ENCODE measurements at regions not wholly inside any gene's neighbourhood (a gene's known extent, or its start where the extent isn't known, plus 50 kb on each side); places are given as distances from the start of the nearest gene placed in this dataset.

DNA sequence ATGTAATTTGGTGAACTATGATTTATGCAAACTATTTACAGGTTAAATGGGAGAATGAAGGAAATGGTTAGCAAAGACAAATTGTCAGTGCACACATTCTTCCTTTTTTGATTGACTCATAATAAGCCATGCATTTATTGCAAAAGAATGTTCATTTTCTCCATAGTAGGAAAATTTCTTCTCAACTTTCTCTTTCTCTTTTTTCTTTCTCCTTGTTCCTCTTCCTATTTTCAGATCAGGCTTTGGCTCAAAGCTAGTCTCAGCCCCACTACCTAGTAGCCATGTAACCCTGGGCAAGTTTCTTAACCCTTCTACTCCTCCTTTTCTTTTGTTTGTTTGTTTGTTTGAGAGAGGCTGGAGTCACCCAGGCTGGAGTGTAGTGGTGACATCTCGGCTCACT, 156.6 kb downstream of the PIK3R1 start:
- peaks cover 5% of the 10 kb centered on the region for H3K36me3 Mint-ChIP-seq
- CTCF ChIA-PET = no interaction called here
- no peak overlapping the region for H3K27ac Mint-ChIP-seq
- H3K27me3 Mint-ChIP-seq = peaks cover 5% of the 10 kb centered on the region
- no peak overlapping the region for H3K4me3 Mint-ChIP-seq
- peaks cover 28% of the 10 kb centered on the region for H3K4me1 Mint-ChIP-seq
- H3K9me3 Mint-ChIP-seq = no peaks in the 10 kb centered on the region
- DNase-seq = no peak

DNA sequence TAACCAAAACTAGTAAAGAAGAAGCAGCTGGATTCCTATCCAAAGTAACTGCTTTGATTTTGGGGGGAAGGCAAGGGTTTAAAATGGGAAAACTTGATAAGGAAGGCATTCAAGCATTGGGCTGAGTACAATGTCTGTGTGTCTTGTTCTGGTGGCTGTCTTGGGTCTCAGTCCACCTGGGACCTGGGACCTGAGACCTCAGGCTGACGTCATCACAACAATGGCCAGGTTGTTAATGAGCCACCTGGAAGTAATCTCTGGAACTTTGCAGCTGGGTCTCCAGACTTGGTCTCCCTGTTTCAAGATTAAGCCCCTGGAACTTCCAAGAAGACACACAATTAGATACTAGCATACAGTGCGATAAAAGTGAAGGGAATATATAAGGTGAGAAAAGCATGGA, 157.5 kb downstream of the PIK3R1 start:
- CTCF ChIA-PET = interaction anchor here (0.8 to 1.2 kb wide), 2 partner anchors 11 to 68 kb away, joined by 3 read pairs; no protein-coding TSS in a partner anchor
- Mint-ChIP-seq H3K4me3 (no peak overlapping the region), H3K27ac (no peak overlapping the region), H3K36me3 (peaks cover 5% of the 10 kb centered on the region), H3K4me1 (peaks cover 33% of the 10 kb centered on the region), H3K9me3 (no peaks in the 10 kb centered on the region), H3K27me3 (peaks cover 5% of the 10 kb centered on the region)
- DNase-seq = no peak

DNA sequence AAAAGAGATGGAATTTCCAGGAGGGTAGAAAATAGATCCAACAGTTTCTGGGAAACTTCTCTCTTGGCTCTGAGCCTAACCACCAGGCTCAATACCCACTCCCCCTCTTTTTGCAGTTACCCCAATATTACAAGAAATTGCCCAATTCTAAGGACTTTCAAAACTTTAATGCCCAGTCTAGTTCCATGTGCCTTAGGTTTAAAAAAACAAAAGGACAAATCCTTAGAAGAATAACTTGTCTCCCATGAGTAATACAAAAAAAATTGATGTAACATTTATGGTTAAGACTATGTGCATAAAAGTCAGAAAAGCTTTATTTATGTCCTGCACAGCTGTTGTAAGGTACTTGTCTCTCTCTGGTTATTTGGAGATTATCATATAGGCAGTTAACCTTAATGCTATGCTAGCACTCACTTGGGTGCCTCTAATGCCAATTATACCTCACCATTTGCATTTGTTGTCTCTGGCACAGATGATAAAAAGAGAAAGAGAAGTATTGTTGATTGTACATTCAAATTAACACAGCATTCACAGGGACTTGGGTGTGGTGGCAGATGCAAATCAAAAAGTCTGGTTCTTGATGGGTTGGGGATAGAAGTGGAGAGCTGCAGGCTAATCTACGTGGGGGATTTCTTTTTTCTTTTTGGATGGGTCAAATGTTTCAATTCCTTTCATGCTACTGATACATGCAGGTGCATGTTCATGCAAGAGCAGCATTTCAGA, 159.4 kb downstream of the PIK3R1 start:
- H3K27ac Mint-ChIP-seq = no peak overlapping the region
- peaks cover 5% of the 10 kb centered on the region for H3K27me3 Mint-ChIP-seq
- H3K9me3 Mint-ChIP-seq = no peaks in the 10 kb centered on the region
- H3K4me1 Mint-ChIP-seq = peaks cover 30% of the 10 kb centered on the region
- peaks cover 3% of the 10 kb centered on the region for H3K36me3 Mint-ChIP-seq
- H3K4me3 Mint-ChIP-seq = no peak overlapping the region
- CTCF ChIA-PET = no interaction called here
- DNase-seq = no peak

- Mint-ChIP-seq H3K4me3 (no peak overlapping the region), H3K27ac (no peak overlapping the region), H3K36me3 (peaks cover under 1% of the 10 kb centered on the region), H3K4me1 (peaks cover 30% of the 10 kb centered on the region), H3K9me3 (no peaks in the 10 kb centered on the region), H3K27me3 (peaks cover 5% of the 10 kb centered on the region)
- no peak for DNase-seq
- CTCF ChIA-PET = no interaction called here
These were observed 160.0 kb downstream of the PIK3R1 start for GRCh38 chr5:68375540-68375939.

- H3K27me3 Mint-ChIP-seq = peaks cover 5% of the 10 kb centered on the region
- H3K4me3 Mint-ChIP-seq = no peak overlapping the region
- H3K9me3 Mint-ChIP-seq = no peaks in the 10 kb centered on the region
- H3K36me3 Mint-ChIP-seq = no peaks in the 10 kb centered on the region
- peaks cover 36% of the 10 kb centered on the region for H3K4me1 Mint-ChIP-seq
- CTCF ChIA-PET = no interaction called here
- H3K27ac Mint-ChIP-seq = no peak overlapping the region
- DNase-seq = no peak
These were observed 161.4 kb downstream of the PIK3R1 start for GRCh38 chr5:68376935-68377334.

GRCh38 chr5:68377733-68378132, 162.2 kb downstream of the PIK3R1 start:
- H3K27ac Mint-ChIP-seq = no peak overlapping the region
- H3K9me3 Mint-ChIP-seq = no peaks in the 10 kb centered on the region
- H3K27me3 Mint-ChIP-seq = peaks cover 5% of the 10 kb centered on the region
- peaks cover 44% of the 10 kb centered on the region for H3K4me1 Mint-ChIP-seq
- H3K4me3 Mint-ChIP-seq = no peak overlapping the region
- CTCF ChIA-PET = interaction anchor here (1.2 kb wide), 1 partner anchor 48 kb away, joined by 3 read pairs; no protein-coding TSS in a partner anchor
- peaks cover 4% of the 10 kb centered on the region for H3K36me3 Mint-ChIP-seq
- DNase-seq = no peak

- Mint-ChIP-seq H3K27me3 (peaks cover 5% of the 10 kb centered on the region), H3K9me3 (no peaks in the 10 kb centered on the region), H3K27ac (no peak overlapping the region), H3K4me3 (no peak overlapping the region), H3K36me3 (peaks cover 7% of the 10 kb centered on the region), H3K4me1 (peaks cover 47% of the 10 kb centered on the region)
- DNase-seq = peak; percentile 43
- CTCF ChIA-PET = interaction anchor here (1.2 kb wide), 1 partner anchor 47 kb away, joined by 3 read pairs; no protein-coding TSS in a partner anchor
These were observed 162.8 kb downstream of the PIK3R1 start for GRCh38 chr5:68378204-68378820.

- H3K27me3 Mint-ChIP-seq = peaks cover 5% of the 10 kb centered on the region
- peaks cover 49% of the 10 kb centered on the region for H3K4me1 Mint-ChIP-seq
- CTCF ChIA-PET = interaction anchor here (1.2 to 1.6 kb wide), 2 partner anchors 55 to 93 kb away, joined by 3 to 4 read pairs; no protein-coding TSS in a partner anchor
- H3K4me3 Mint-ChIP-seq = no peak overlapping the region
- no peaks in the 10 kb centered on the region for H3K9me3 Mint-ChIP-seq
- DNase-seq = no peak
- peaks cover 7% of the 10 kb centered on the region for H3K36me3 Mint-ChIP-seq
- no peak overlapping the region for H3K27ac Mint-ChIP-seq
These were observed 163.9 kb downstream of the PIK3R1 start for GRCh38 chr5:68379275-68380036.

DNA sequence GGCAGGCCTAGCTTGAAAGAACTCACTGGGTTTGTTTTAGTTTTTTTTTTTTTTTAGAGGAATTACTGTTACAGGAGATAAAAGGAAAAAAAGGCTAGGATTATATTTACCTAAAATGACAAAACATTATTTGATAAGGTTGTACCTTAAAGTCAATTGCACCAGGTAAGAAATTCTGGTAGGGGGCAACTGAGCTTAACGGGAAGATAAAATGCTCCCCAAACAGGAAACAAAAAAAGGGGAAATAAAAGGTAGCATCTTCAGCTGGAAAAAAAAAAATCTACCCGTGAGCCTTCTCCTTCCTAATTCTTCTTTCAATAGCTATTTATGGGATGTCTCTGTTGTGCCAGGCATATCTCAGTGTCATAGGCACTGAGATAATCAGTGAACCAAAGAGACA, 164.5 kb downstream of the PIK3R1 start:
- Mint-ChIP-seq H3K4me1 (peaks cover 55% of the 10 kb centered on the region), H3K27ac (no peak overlapping the region)
- CTCF ChIA-PET = interaction anchor here (1.2 to 1.6 kb wide), 2 partner anchors 54 to 93 kb away, joined by 3 to 4 read pairs; no protein-coding TSS in a partner anchor

GRCh38 chr5:68381060-68381459, 165.5 kb downstream of the PIK3R1 start:
- peak overlapping the region; percentile 5 for H3K27ac Mint-ChIP-seq
- no peak for DNase-seq

More for the DNA sequence above, 164.5 kb downstream of the PIK3R1 start:
- no peak overlapping the region for H3K4me3 Mint-ChIP-seq
- H3K27me3 Mint-ChIP-seq = peaks cover 4% of the 10 kb centered on the region
- H3K36me3 Mint-ChIP-seq = peaks cover 7% of the 10 kb centered on the region
- no peaks in the 10 kb centered on the region for H3K9me3 Mint-ChIP-seq
- DNase-seq = no peak

GRCh38 chr5:68381909-68382308, 166.4 kb downstream of the PIK3R1 start:
- Mint-ChIP-seq H3K4me1 (peaks cover 58% of the 10 kb centered on the region), H3K9me3 (no peaks in the 10 kb centered on the region), H3K27me3 (no peaks in the 10 kb centered on the region), H3K4me3 (no peak overlapping the region), H3K36me3 (peaks cover 7% of the 10 kb centered on the region), H3K27ac (no peak overlapping the region)
- DNase-seq = no peak
- CTCF ChIA-PET = interaction anchor here (0.8 kb wide), 1 partner anchor 51 kb away, joined by 3 read pairs; no protein-coding TSS in a partner anchor

More at GRCh38 chr5:68381060-68381459, 165.5 kb downstream of the PIK3R1 start:
- peaks cover 58% of the 10 kb centered on the region for H3K4me1 Mint-ChIP-seq
- CTCF ChIA-PET = interaction anchor here (0.8 kb wide), 1 partner anchor 52 kb away, joined by 3 read pairs; no protein-coding TSS in a partner anchor
- peaks cover 7% of the 10 kb centered on the region for H3K36me3 Mint-ChIP-seq
- H3K9me3 Mint-ChIP-seq = no peaks in the 10 kb centered on the region
- no peaks in the 10 kb centered on the region for H3K27me3 Mint-ChIP-seq
- no peak overlapping the region for H3K4me3 Mint-ChIP-seq

- peaks cover 7% of the 10 kb centered on the region for H3K36me3 Mint-ChIP-seq
- CTCF ChIA-PET = no interaction called here
- no peaks in the 10 kb centered on the region for H3K9me3 Mint-ChIP-seq
- peaks cover 56% of the 10 kb centered on the region for H3K4me1 Mint-ChIP-seq
- no peak for DNase-seq
- no peak overlapping the region for H3K4me3 Mint-ChIP-seq
- no peaks in the 10 kb centered on the region for H3K27me3 Mint-ChIP-seq
- no peak overlapping the region for H3K27ac Mint-ChIP-seq
These were observed 167.1 kb downstream of the PIK3R1 start for GRCh38 chr5:68382640-68383039.

DNA sequence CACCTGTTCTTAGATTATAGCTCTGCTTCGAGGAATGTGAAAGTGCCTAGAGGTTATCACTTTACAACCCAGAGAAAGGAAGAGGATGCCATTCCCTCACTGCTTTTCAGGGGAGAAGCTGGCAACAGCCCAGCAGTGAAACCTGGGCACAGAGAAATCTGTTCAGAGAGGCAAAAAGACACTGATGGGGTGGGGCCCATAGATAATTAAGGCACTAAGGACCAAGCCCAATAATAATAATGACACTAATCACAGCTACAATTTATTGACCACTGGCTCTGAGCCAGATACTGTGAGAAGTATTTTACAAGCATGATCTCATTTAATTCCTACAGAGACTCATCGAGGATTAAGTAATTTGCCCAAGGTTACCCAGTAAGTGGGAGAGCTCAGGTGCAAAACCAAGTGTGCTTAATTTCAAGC, 168.3 kb downstream of the PIK3R1 start:
- no peak overlapping the region for H3K27ac Mint-ChIP-seq
- no peak overlapping the region for H3K4me3 Mint-ChIP-seq
- peaks cover 45% of the 10 kb centered on the region for H3K4me1 Mint-ChIP-seq
- no peaks in the 10 kb centered on the region for H3K9me3 Mint-ChIP-seq
- H3K27me3 Mint-ChIP-seq = peaks cover 4% of the 10 kb centered on the region
- CTCF ChIA-PET = interaction anchor here (0.7 to 1.1 kb wide), 3 partner anchors 10 to 51 kb away, joined by 3 read pairs; no protein-coding TSS in a partner anchor
- H3K36me3 Mint-ChIP-seq = peaks cover 7% of the 10 kb centered on the region
- DNase-seq = no peak

DNA sequence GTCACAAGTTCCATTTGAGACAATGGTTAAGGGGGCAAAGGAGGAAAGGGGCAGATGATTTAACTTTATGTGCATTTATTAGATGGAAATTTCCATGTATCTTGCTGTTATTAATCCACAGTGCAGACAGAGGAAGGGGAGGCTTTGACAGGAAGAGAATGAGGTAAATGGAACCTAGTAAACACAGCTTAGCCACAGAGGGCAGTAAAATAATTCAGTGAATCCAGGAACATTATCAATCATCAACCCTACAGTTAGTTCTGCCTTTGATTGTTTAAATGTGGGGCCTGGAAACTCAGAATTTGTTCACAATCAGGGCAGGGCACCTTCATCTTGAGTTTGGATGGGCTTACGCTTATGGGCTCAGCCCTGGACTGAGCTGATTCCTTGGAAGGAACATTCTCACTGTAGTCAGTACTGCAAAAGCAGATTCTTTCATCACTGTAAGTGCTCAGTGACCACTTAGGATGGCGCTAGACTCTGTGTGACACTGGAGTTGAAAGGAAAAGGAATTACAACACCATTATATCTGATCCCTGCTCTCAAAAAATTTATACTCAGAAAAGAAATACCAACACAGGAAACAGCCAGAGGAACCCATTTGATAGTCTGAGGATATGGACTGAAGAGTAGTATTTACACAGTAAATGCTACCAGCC, 169.5 kb downstream of the PIK3R1 start:
- H3K27ac Mint-ChIP-seq = no peak overlapping the region
- H3K27me3 Mint-ChIP-seq = peaks cover 4% of the 10 kb centered on the region
- H3K36me3 Mint-ChIP-seq = peaks cover 7% of the 10 kb centered on the region
- CTCF ChIA-PET = no interaction called here
- no peak overlapping the region for H3K4me3 Mint-ChIP-seq
- H3K9me3 Mint-ChIP-seq = no peaks in the 10 kb centered on the region
- DNase-seq = no peak
- peaks cover 41% of the 10 kb centered on the region for H3K4me1 Mint-ChIP-seq

All from activated naive CD4-positive, alpha-beta T cell treated with anti-CD3 and anti-CD28 coated beads, Interleukin-2, amount 10 ng/mL, durations not matched to agents 7 days and 5 days (primary cell).